ENCODE measurements at regions not wholly inside any gene's neighbourhood (a gene's known extent, or its start where the extent isn't known, plus 50 kb on each side); places are given as distances from the start of the nearest gene placed in this dataset.
A peak's percentile ranks its signal among the peaks of the same experiment; 100 is the strongest.

GRCh38 chr5:173781432-173781815 is 106.7 kb upstream of the CPEB4 start:
- Mint-ChIP-seq H3K9me3 (peaks cover 0 to 2% of the 10 kb centered on the region in 2 donors), H3K4me1 (ENCODE audit: low read depth) (peaks cover 16% of the 10 kb centered on the region), H3K27ac (peak overlapping the region; percentile 75), H3K4me3 (peak overlapping the region; percentile 2 to 46), H3K36me3 (ENCODE audit: insufficient read depth in 2 of 2) (no peaks in the 10 kb centered on the region), H3K27me3 (ENCODE audit: low read depth) (no peaks in the 10 kb centered on the region)
- DNase-seq, result no peak
- ATAC-seq (replicated peaks in 1 of 2), result no peak

- peaks cover 0 to 2% of the 10 kb centered on the region in 2 donors for H3K9me3 Mint-ChIP-seq
- H3K36me3 Mint-ChIP-seq (ENCODE audit: insufficient read depth in 2 of 2), result no peaks in the 10 kb centered on the region
- peak; percentile 40 to 50 for DNase-seq
- peak overlapping the region; percentile 75 for H3K27ac Mint-ChIP-seq
- ATAC-seq (replicated peaks in 1 of 2), result peak; percentile 60 to 81
- peaks cover 21% of the 10 kb centered on the region for H3K4me1 Mint-ChIP-seq (ENCODE audit: low read depth)
- H3K27me3 Mint-ChIP-seq (ENCODE audit: low read depth), result no peaks in the 10 kb centered on the region
- H3K4me3 Mint-ChIP-seq, result peak overlapping the region; percentile 38 to 46
Observed at GRCh38 chr5:173781816-173782670, 106.1 kb upstream of the CPEB4 start.

- Mint-ChIP-seq H3K27ac (peak overlapping the region; percentile 75), H3K9me3 (peaks cover 0 to 2% of the 10 kb centered on the region in 2 donors), H3K4me3 (no peak overlapping the region), H3K36me3 (ENCODE audit: insufficient read depth in 2 of 2) (no peaks in the 10 kb centered on the region), H3K27me3 (ENCODE audit: low read depth) (no peaks in the 10 kb centered on the region), H3K4me1 (ENCODE audit: low read depth) (peaks cover 22% of the 10 kb centered on the region)
- no peak for DNase-seq
- ATAC-seq (replicated peaks in 1 of 2), result no peak
Observed at GRCh38 chr5:173782671-173783101, 105.5 kb upstream of the CPEB4 start.

GRCh38 chr5:173783371-173783770 is 104.8 kb upstream of the CPEB4 start:
- H3K36me3 Mint-ChIP-seq (ENCODE audit: insufficient read depth in 2 of 2), result no peaks in the 10 kb centered on the region
- H3K4me1 Mint-ChIP-seq (ENCODE audit: low read depth), result peaks cover 22% of the 10 kb centered on the region
- peaks cover 0 to 2% of the 10 kb centered on the region in 2 donors for H3K9me3 Mint-ChIP-seq
- no peak overlapping the region for H3K4me3 Mint-ChIP-seq
- peak overlapping the region; percentile 49 for H3K27ac Mint-ChIP-seq
- DNase-seq, result no peak
- no peak for ATAC-seq (replicated peaks in 1 of 2)
- no peaks in the 10 kb centered on the region for H3K27me3 Mint-ChIP-seq (ENCODE audit: low read depth)

- H3K9me3 Mint-ChIP-seq, result no peaks in the 10 kb centered on the region
Observed at GRCh38 chr5:173785400-173785799, 102.7 kb upstream of the CPEB4 start.

GRCh38 chr5:173785866-173786265 is 102.3 kb upstream of the CPEB4 start:
- H3K9me3 Mint-ChIP-seq, result no peaks in the 10 kb centered on the region
- no peaks in the 10 kb centered on the region for H3K27me3 Mint-ChIP-seq (ENCODE audit: low read depth)
- DNase-seq (no peak), ATAC-seq (replicated peaks in 1 of 2) (no peak)
- H3K4me1 Mint-ChIP-seq (ENCODE audit: low read depth), result peaks cover 28% of the 10 kb centered on the region
- no peaks in the 10 kb centered on the region for H3K36me3 Mint-ChIP-seq (ENCODE audit: insufficient read depth in 2 of 2)
- no peak overlapping the region for H3K27ac Mint-ChIP-seq
- H3K4me3 Mint-ChIP-seq, result no peak overlapping the region

More at GRCh38 chr5:173785400-173785799, 102.7 kb upstream of the CPEB4 start:
- Mint-ChIP-seq H3K27ac (no peak overlapping the region), H3K4me3 (no peak overlapping the region), H3K36me3 (ENCODE audit: insufficient read depth in 2 of 2) (no peaks in the 10 kb centered on the region), H3K4me1 (ENCODE audit: low read depth) (peaks cover 28% of the 10 kb centered on the region), H3K27me3 (ENCODE audit: low read depth) (no peaks in the 10 kb centered on the region)
- DNase-seq (no peak), ATAC-seq (replicated peaks in 1 of 2) (no peak)

GRCh38 chr5:173786286-173787187 is 101.6 kb upstream of the CPEB4 start:
- no peaks in the 10 kb centered on the region for H3K27me3 Mint-ChIP-seq (ENCODE audit: low read depth)
- H3K4me3 Mint-ChIP-seq, result no peak overlapping the region
- peaks cover 26% of the 10 kb centered on the region for H3K4me1 Mint-ChIP-seq (ENCODE audit: low read depth)
- DNase-seq, result no peak
- H3K9me3 Mint-ChIP-seq, result no peaks in the 10 kb centered on the region
- H3K27ac Mint-ChIP-seq, result no peak overlapping the region
- ATAC-seq (replicated peaks in 1 of 2), result no peak
- no peaks in the 10 kb centered on the region for H3K36me3 Mint-ChIP-seq (ENCODE audit: insufficient read depth in 2 of 2)

- Mint-ChIP-seq H3K9me3 (no peaks in the 10 kb centered on the region), H3K4me3 (no peak overlapping the region), H3K36me3 (ENCODE audit: insufficient read depth in 2 of 2) (no peaks in the 10 kb centered on the region), H3K27ac (no peak overlapping the region), H3K27me3 (ENCODE audit: low read depth) (no peaks in the 10 kb centered on the region), H3K4me1 (ENCODE audit: low read depth) (peaks cover 16% of the 10 kb centered on the region)
- DNase-seq (peak; percentile 24 to 47), ATAC-seq (replicated peaks in 1 of 2) (peak; percentile 53 to 88)
Observed at GRCh38 chr5:173789031-173789920, 98.9 kb upstream of the CPEB4 start.

GRCh38 chr5:173790177-173790719 is 97.9 kb upstream of the CPEB4 start:
- no peak for ATAC-seq (replicated peaks in 1 of 2)
- H3K27me3 Mint-ChIP-seq (ENCODE audit: low read depth), result no peaks in the 10 kb centered on the region
- peaks cover 16% of the 10 kb centered on the region for H3K4me1 Mint-ChIP-seq (ENCODE audit: low read depth)
- no peaks in the 10 kb centered on the region for H3K9me3 Mint-ChIP-seq
- no peak for DNase-seq
- H3K36me3 Mint-ChIP-seq (ENCODE audit: insufficient read depth in 2 of 2), result no peaks in the 10 kb centered on the region
- H3K4me3 Mint-ChIP-seq, result no peak overlapping the region
- H3K27ac Mint-ChIP-seq, result no peak overlapping the region

- H3K27me3 Mint-ChIP-seq (ENCODE audit: low read depth), result no peaks in the 10 kb centered on the region
- no peaks in the 10 kb centered on the region for H3K9me3 Mint-ChIP-seq
- DNase-seq, result no peak
- H3K36me3 Mint-ChIP-seq (ENCODE audit: insufficient read depth in 2 of 2), result no peaks in the 10 kb centered on the region
- H3K27ac Mint-ChIP-seq, result no peak overlapping the region
- H3K4me1 Mint-ChIP-seq (ENCODE audit: low read depth), result peaks cover 16% of the 10 kb centered on the region
- no peak for ATAC-seq (replicated peaks in 1 of 2)
- H3K4me3 Mint-ChIP-seq, result no peak overlapping the region
Observed at GRCh38 chr5:173790836-173791546, 97.2 kb upstream of the CPEB4 start.

- Mint-ChIP-seq H3K27ac (no peak overlapping the region), H3K4me1 (ENCODE audit: low read depth) (peaks cover 14% of the 10 kb centered on the region), H3K27me3 (ENCODE audit: low read depth) (no peaks in the 10 kb centered on the region), H3K9me3 (no peaks in the 10 kb centered on the region), H3K36me3 (ENCODE audit: insufficient read depth in 2 of 2) (no peaks in the 10 kb centered on the region), H3K4me3 (no peak overlapping the region)
- ATAC-seq (replicated peaks in 1 of 2) (no peak), DNase-seq (no peak)
Observed at GRCh38 chr5:173791878-173792277, 96.3 kb upstream of the CPEB4 start.

All from activated T-cell treated with anti-CD3 and anti-CD28 coated beads, Interleukin-2, amount 50 U/mL, for 72 hours (primary cell).